ENCODE measurements at regions not wholly inside any gene's neighbourhood (a gene's known extent, or its start where the extent isn't known, plus 50 kb on each side); places are given as distances from the start of the nearest gene placed in this dataset.
"Not testable (repeated sequence)": the region's sequence is repeated elsewhere in the genome, so short reads cannot be mapped to it uniquely, and the experiment has no call there.

- ATAC-seq (ENCODE audit: low FRiP score) (no peak), DNase-seq (no peak)
- Histone ChIP-seq H3K4me3 (ENCODE audit: low read length in 2 of 2) (no peak overlapping the region), H3K27me3 (ENCODE audit: control insufficient read depth in 1 of 2, insufficient read depth in 2 of 2, low read length in 1 of 2) (no peaks in the 10 kb centered on the region), H3K4me1 (ENCODE audit: control insufficient read depth in 1 of 2, insufficient read depth in 2 of 2, low read length in 2 of 2) (no peaks in the 10 kb centered on the region), H3K36me3 (ENCODE audit: control insufficient read depth in 1 of 2, insufficient read depth in 2 of 2, low read length in 1 of 2) (no peaks in the 10 kb centered on the region), H3K9me3 (ENCODE audit: control insufficient read depth, low read length) (no peaks in the 10 kb centered on the region), H3K27ac (ENCODE audit: low read depth in 1 of 2, low read length in 2 of 2) (no peak overlapping the region)
- WGBS, 2 donors: 77 to 80% methylated on average over 1 of the region's 1 CpG
- intact Hi-C loops (cut with DNase I): no loop called here
These were observed 128.0 kb upstream of the RAP1B start for GRCh38 chr12:68482660-68483059.

DNA sequence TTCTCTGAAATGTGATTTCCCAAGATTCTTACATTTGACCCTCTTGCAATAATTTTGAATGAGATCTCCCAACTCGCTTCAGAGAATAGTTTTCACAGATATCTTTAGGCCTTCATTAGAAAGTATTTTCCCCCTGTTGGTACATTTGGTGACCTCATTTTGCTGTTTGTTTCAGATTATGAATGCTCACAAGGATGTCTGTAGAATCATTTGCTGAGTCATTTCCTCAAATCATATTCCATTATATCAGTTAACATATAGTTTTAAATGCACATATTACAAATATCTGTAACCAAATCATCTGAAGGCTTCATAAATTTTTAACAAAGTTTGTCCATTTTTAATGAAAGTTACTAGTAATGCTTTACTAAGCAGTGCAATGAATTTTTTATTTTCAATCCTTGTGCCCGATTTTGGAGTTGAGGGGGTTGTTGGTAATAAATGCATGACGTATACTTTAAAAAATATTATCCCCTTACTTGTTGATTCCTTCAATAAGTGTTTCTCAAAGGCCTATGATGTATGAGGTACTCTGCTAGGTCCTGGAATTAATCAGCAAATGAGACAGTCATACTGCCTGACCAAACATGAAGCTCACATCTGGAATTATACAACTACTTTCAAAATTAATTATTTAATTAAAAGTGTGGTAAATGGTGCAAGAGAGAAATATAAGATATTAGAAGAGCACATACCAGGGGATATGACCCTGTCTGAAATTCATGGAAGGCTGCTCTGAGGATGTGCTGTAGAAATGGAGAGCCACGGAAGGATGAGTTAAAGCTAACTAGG is 126.9 kb upstream of the RAP1B start:
- Histone ChIP-seq H3K36me3 (ENCODE audit: control insufficient read depth in 1 of 2, insufficient read depth in 2 of 2, low read length in 1 of 2) (no peaks in the 10 kb centered on the region), H3K27ac (ENCODE audit: low read depth in 1 of 2, low read length in 2 of 2) (no peak overlapping the region), H3K4me1 (ENCODE audit: control insufficient read depth in 1 of 2, insufficient read depth in 2 of 2, low read length in 2 of 2) (no peaks in the 10 kb centered on the region), H3K9me3 (ENCODE audit: control insufficient read depth, low read length) (no peaks in the 10 kb centered on the region), H3K27me3 (ENCODE audit: control insufficient read depth in 1 of 2, insufficient read depth in 2 of 2, low read length in 1 of 2) (no peaks in the 10 kb centered on the region), H3K4me3 (ENCODE audit: low read length in 2 of 2) (no peak overlapping the region)
- intact Hi-C loops (cut with DNase I): no loop called here
- ATAC-seq (ENCODE audit: low FRiP score) (no peak), DNase-seq (no peak)
- WGBS, 2 donors: 90% methylated on average over 4 of the region's 4 CpGs

DNA sequence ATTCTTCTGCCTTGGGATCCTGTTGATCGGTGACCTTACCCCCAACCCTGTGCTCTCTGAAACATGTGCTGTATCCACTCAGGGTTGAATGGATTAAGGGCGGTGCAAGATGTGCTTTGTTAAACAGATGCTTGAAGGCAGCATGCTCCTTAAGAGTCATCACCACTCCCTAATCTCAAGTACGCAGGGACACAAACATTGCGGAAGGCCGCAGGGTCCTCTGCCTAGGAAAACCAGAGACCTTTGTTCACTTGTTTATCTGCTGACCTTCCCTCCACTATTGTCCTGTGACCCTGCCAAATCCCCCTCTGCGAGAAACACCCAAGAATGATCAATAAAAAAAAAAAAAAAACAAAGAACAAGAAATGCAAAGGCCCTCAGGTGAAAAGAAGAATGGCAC is 126.1 kb upstream of the RAP1B start:
- 98 to 99% methylated on average over 3 to 4 of the region's 6 CpGs for WGBS, 2 donors
- intact Hi-C loops (cut with DNase I); H3K27ac ChIP-seq (ENCODE audit: low read depth in 1 of 2, low read length in 2 of 2); ATAC-seq (ENCODE audit: low FRiP score); H3K4me3 ChIP-seq (ENCODE audit: low read length in 2 of 2); H3K4me1 ChIP-seq (ENCODE audit: control insufficient read depth in 1 of 2, insufficient read depth in 2 of 2, low read length in 2 of 2); H3K27me3 ChIP-seq (ENCODE audit: control insufficient read depth in 1 of 2, insufficient read depth in 2 of 2, low read length in 1 of 2); DNase-seq; H3K9me3 ChIP-seq (ENCODE audit: control insufficient read depth, low read length); H3K36me3 ChIP-seq (ENCODE audit: control insufficient read depth in 1 of 2, insufficient read depth in 2 of 2, low read length in 1 of 2): not testable (repeated sequence)

GRCh38 chr12:68486449-68486848 is 124.2 kb upstream of the RAP1B start:
- WGBS, 2 donors: 94 to 95% methylated on average over 6 of the region's 6 CpGs
- DNase-seq; ATAC-seq (ENCODE audit: low FRiP score): not testable (repeated sequence)

GRCh38 chr12:68487721-68488309 is 122.9 kb upstream of the RAP1B start:
- intact Hi-C loops (cut with DNase I): no loop called here
- H3K27ac ChIP-seq (ENCODE audit: low read depth in 1 of 2, low read length in 2 of 2): no peak overlapping the region
- DNase-seq (no peak), ATAC-seq (ENCODE audit: low FRiP score) (no peak)
- no peaks in the 10 kb centered on the region for H3K4me1 ChIP-seq (ENCODE audit: control insufficient read depth in 1 of 2, insufficient read depth in 2 of 2, low read length in 2 of 2)
- no peaks in the 10 kb centered on the region for H3K9me3 ChIP-seq (ENCODE audit: control insufficient read depth, low read length)
- no peak overlapping the region for H3K4me3 ChIP-seq (ENCODE audit: low read length in 2 of 2)
- H3K27me3 ChIP-seq (ENCODE audit: control insufficient read depth in 1 of 2, insufficient read depth in 2 of 2, low read length in 1 of 2): no peaks in the 10 kb centered on the region
- 75 to 81% methylated on average over 13 of the region's 13 CpGs for WGBS, 2 donors
- H3K36me3 ChIP-seq (ENCODE audit: control insufficient read depth in 1 of 2, insufficient read depth in 2 of 2, low read length in 1 of 2): no peaks in the 10 kb centered on the region

More at GRCh38 chr12:68486449-68486848, 124.2 kb upstream of the RAP1B start:
- H3K4me3 ChIP-seq (ENCODE audit: low read length in 2 of 2); intact Hi-C loops (cut with DNase I); H3K4me1 ChIP-seq (ENCODE audit: control insufficient read depth in 1 of 2, insufficient read depth in 2 of 2, low read length in 2 of 2); H3K27me3 ChIP-seq (ENCODE audit: control insufficient read depth in 1 of 2, insufficient read depth in 2 of 2, low read length in 1 of 2); H3K27ac ChIP-seq (ENCODE audit: low read depth in 1 of 2, low read length in 2 of 2); H3K36me3 ChIP-seq (ENCODE audit: control insufficient read depth in 1 of 2, insufficient read depth in 2 of 2, low read length in 1 of 2); H3K9me3 ChIP-seq (ENCODE audit: control insufficient read depth, low read length): not testable (repeated sequence)

DNA sequence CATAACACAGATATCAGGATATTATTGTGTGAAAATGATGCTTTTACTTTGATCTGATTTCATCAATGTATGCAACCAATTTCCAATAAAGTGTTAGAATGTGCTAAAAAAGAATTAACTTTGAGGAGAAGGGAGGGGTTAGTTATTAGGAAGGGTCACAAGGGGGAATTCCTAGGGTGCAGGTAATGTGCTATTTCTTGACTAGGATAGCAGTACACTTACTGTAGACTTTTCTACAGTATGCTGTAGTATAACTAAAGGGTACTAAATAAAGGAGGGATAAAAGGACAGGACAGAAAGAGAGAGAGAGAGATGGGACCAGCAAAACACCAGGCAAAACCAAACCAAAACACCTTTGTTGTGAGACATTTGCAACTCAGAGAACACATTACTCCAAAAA is 121.4 kb upstream of the RAP1B start:
- Histone ChIP-seq H3K4me3 (ENCODE audit: low read length in 2 of 2) (no peak overlapping the region), H3K4me1 (ENCODE audit: control insufficient read depth in 1 of 2, insufficient read depth in 2 of 2, low read length in 2 of 2) (no peaks in the 10 kb centered on the region), H3K27ac (ENCODE audit: low read depth in 1 of 2, low read length in 2 of 2) (no peak overlapping the region), H3K9me3 (ENCODE audit: control insufficient read depth, low read length) (no peaks in the 10 kb centered on the region), H3K27me3 (ENCODE audit: control insufficient read depth in 1 of 2, insufficient read depth in 2 of 2, low read length in 1 of 2) (no peaks in the 10 kb centered on the region), H3K36me3 (ENCODE audit: control insufficient read depth in 1 of 2, insufficient read depth in 2 of 2, low read length in 1 of 2) (no peaks in the 10 kb centered on the region)
- ATAC-seq (ENCODE audit: low FRiP score) (no peak), DNase-seq (no peak)
- intact Hi-C loops (cut with DNase I): no loop called here

DNA sequence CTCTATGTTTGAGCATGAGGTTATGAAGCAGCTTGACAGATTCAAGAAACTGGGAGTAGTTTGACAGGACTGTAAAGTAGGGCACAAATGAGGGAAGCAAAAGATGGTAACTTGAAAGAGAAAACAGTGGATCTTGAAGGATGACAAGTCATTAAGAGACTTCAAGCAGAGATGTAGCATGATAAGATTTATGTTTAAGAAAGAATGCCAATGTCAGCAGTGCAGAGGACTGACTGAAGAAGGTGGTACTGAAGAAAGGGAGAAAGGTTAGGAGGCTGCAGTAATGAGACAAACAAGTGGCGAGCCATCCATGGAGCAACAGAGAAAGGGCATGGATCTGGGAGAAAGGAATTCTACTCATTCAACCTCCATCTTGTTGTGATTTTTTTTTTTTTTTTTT is 120.2 kb upstream of the RAP1B start:
- intact Hi-C loops (cut with DNase I): no loop called here
- no peak overlapping the region for H3K27ac ChIP-seq (ENCODE audit: low read depth in 1 of 2, low read length in 2 of 2)
- no peak overlapping the region for H3K4me3 ChIP-seq (ENCODE audit: low read length in 2 of 2)
- H3K4me1 ChIP-seq (ENCODE audit: control insufficient read depth in 1 of 2, insufficient read depth in 2 of 2, low read length in 2 of 2): no peaks in the 10 kb centered on the region
- H3K36me3 ChIP-seq (ENCODE audit: control insufficient read depth in 1 of 2, insufficient read depth in 2 of 2, low read length in 1 of 2): no peaks in the 10 kb centered on the region
- no peak for DNase-seq
- no peak for ATAC-seq (ENCODE audit: low FRiP score)
- H3K27me3 ChIP-seq (ENCODE audit: control insufficient read depth in 1 of 2, insufficient read depth in 2 of 2, low read length in 1 of 2): no peaks in the 10 kb centered on the region
- WGBS, 2 donors: 69 to 92% methylated on average over 1 of the region's 1 CpG
- no peaks in the 10 kb centered on the region for H3K9me3 ChIP-seq (ENCODE audit: control insufficient read depth, low read length)

DNA sequence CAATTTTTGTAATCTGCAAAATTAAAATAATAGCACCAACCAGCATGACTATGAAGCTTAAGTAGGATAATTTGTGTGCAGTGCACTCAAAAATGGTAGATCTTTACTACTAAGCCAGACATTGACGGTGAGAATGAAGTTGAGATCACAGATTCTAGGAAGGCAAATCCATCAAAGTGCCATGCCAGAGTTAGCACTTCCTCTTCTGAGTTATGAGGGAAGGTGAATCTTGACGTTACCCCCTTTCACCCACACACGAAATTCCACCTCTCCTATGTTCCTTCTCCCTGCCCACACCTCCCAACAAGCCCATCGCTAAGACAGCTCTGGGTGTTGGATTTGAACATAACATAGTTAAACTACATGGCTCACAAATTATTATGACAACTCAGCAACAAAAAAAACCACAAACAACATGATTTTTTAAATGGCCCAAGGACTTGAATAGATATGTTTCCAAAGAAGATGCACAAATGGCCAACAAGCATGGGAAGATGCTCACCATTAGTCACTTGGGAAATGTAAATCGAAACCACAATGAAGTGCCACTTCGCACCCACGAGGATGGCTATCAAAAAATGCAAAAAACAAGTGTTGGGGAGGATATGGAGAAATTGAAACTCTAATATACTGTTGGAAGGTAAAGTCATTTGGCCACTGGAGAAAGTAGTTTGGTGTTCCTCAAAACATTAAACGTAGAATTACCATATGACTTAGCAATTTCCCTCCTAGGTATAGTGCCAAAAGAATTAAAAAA is 119.3 kb upstream of the RAP1B start:
- intact Hi-C loops (cut with DNase I): no loop called here
- WGBS, 2 donors: 78 to 85% methylated on average over 8 of the region's 8 CpGs
- no peak for DNase-seq
- no peak for ATAC-seq (ENCODE audit: low FRiP score)
- H3K4me3 ChIP-seq (ENCODE audit: low read length in 2 of 2): no peak overlapping the region
- H3K27ac ChIP-seq (ENCODE audit: low read depth in 1 of 2, low read length in 2 of 2): no peak overlapping the region
- no peaks in the 10 kb centered on the region for H3K4me1 ChIP-seq (ENCODE audit: control insufficient read depth in 1 of 2, insufficient read depth in 2 of 2, low read length in 2 of 2)
- H3K27me3 ChIP-seq (ENCODE audit: control insufficient read depth in 1 of 2, insufficient read depth in 2 of 2, low read length in 1 of 2): no peaks in the 10 kb centered on the region
- no peaks in the 10 kb centered on the region for H3K36me3 ChIP-seq (ENCODE audit: control insufficient read depth in 1 of 2, insufficient read depth in 2 of 2, low read length in 1 of 2)
- H3K9me3 ChIP-seq (ENCODE audit: control insufficient read depth, low read length): no peaks in the 10 kb centered on the region
